ENCODE measurements at regions not wholly inside any gene's neighbourhood (a gene's known extent, or its start where the extent isn't known, plus 50 kb on each side); places are given as distances from the start of the nearest gene placed in this dataset.

- Histone ChIP-seq H3K27ac (ENCODE audit: low read depth in 1 of 2, low read length in 2 of 2) (no peak overlapping the region), H3K36me3 (ENCODE audit: control insufficient read depth in 4 of 4, insufficient read depth in 3 of 4, low read depth in 1 of 4, low read length in 3 of 4) (no peaks in the 10 kb centered on the region), H3K4me1 (ENCODE audit: control insufficient read depth in 4 of 4, insufficient read depth in 4 of 4, low read length in 3 of 4) (peaks cover 0 to 1% (median 0%) of the 10 kb centered on the region in 4 donors), H3K9ac (ENCODE audit: low read depth in 1 of 2, low read length in 2 of 2) (no peak overlapping the region), H3K27me3 (ENCODE audit: control insufficient read depth in 4 of 4, insufficient read depth in 4 of 4, low read length in 3 of 4) (peaks cover 0 to 3% (median 0%) of the 10 kb centered on the region in 4 donors), H3K4me3 (ENCODE audit: low read depth in 1 of 3, low read length in 3 of 3) (no peak overlapping the region), H3K9me3 (ENCODE audit: control insufficient read depth in 4 of 4, low read length in 3 of 4) (no peaks in the 10 kb centered on the region)
- TF ChIP-seq, protein P1, sequence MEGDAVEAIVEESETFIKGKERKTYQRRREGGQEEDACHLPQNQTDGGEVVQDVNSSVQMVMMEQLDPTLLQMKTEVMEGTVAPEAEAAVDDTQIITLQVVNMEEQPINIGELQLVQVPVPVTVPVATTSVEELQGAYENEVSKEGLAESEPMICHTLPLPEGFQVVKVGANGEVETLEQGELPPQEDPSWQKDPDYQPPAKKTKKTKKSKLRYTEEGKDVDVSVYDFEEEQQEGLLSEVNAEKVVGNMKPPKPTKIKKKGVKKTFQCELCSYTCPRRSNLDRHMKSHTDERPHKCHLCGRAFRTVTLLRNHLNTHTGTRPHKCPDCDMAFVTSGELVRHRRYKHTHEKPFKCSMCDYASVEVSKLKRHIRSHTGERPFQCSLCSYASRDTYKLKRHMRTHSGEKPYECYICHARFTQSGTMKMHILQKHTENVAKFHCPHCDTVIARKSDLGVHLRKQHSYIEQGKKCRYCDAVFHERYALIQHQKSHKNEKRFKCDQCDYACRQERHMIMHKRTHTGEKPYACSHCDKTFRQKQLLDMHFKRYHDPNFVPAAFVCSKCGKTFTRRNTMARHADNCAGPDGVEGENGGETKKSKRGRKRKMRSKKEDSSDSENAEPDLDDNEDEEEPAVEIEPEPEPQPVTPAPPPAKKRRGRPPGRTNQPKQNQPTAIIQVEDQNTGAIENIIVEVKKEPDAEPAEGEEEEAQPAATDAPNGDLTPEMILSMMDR (IDR thresholded peaks at IDR 0.05; ENCODE audit: low read depth, low read length, missing input control), result no peak
- TF ChIP-seq GABPA (IDR thresholded peaks at IDR 0.05 in 1 of 2, conservative IDR thresholded peaks at IDR 0.05 in 1 of 2) (no peak), SP1 (IDR thresholded peaks at IDR 0.05) (peak; percentile 12), EGR1 (IDR thresholded peaks at IDR 0.05; ENCODE audit: low read depth in 2 of 2) (no peak), HNF4G (IDR thresholded peaks at IDR 0.05) (no peak), RAD21 (IDR thresholded peaks at IDR 0.05) (no peak), RXRA (IDR thresholded peaks at IDR 0.05) (peak in 1 of 2 donors; percentile 4), TAF1 (conservative IDR thresholded peaks at IDR 0.05) (no peak), FOXA1 (IDR thresholded peaks at IDR 0.05) (no peak), NR2F2 (IDR thresholded peaks at IDR 0.05) (peak; percentile 68), YY1 (IDR thresholded peaks at IDR 0.05) (no peak), HNF4A (conservative IDR thresholded peaks at IDR 0.05) (no peak), FOXA2 (IDR thresholded peaks at IDR 0.05) (no peak), JUND (IDR thresholded peaks at IDR 0.05) (no peak)
- TF ChIP-seq, protein P2, sequence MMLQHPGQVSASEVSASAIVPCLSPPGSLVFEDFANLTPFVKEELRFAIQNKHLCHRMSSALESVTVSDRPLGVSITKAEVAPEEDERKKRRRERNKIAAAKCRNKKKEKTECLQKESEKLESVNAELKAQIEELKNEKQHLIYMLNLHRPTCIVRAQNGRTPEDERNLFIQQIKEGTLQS (IDR thresholded peaks at IDR 0.05), result no peak
- TF ChIP-seq, protein P3, sequence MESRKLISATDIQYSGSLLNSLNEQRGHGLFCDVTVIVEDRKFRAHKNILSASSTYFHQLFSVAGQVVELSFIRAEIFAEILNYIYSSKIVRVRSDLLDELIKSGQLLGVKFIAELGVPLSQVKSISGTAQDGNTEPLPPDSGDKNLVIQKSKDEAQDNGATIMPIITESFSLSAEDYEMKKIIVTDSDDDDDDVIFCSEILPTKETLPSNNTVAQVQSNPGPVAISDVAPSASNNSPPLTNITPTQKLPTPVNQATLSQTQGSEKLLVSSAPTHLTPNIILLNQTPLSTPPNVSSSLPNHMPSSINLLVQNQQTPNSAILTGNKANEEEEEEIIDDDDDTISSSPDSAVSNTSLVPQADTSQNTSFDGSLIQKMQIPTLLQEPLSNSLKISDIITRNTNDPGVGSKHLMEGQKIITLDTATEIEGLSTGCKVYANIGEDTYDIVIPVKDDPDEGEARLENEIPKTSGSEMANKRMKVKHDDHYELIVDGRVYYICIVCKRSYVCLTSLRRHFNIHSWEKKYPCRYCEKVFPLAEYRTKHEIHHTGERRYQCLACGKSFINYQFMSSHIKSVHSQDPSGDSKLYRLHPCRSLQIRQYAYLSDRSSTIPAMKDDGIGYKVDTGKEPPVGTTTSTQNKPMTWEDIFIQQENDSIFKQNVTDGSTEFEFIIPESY (IDR thresholded peaks at IDR 0.05), result no peak
- TF ChIP-seq, protein P4, sequence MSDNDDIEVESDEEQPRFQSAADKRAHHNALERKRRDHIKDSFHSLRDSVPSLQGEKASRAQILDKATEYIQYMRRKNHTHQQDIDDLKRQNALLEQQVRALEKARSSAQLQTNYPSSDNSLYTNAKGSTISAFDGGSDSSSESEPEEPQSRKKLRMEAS (IDR thresholded peaks at IDR 0.05), result no peak
- TF ChIP-seq, protein P5, sequence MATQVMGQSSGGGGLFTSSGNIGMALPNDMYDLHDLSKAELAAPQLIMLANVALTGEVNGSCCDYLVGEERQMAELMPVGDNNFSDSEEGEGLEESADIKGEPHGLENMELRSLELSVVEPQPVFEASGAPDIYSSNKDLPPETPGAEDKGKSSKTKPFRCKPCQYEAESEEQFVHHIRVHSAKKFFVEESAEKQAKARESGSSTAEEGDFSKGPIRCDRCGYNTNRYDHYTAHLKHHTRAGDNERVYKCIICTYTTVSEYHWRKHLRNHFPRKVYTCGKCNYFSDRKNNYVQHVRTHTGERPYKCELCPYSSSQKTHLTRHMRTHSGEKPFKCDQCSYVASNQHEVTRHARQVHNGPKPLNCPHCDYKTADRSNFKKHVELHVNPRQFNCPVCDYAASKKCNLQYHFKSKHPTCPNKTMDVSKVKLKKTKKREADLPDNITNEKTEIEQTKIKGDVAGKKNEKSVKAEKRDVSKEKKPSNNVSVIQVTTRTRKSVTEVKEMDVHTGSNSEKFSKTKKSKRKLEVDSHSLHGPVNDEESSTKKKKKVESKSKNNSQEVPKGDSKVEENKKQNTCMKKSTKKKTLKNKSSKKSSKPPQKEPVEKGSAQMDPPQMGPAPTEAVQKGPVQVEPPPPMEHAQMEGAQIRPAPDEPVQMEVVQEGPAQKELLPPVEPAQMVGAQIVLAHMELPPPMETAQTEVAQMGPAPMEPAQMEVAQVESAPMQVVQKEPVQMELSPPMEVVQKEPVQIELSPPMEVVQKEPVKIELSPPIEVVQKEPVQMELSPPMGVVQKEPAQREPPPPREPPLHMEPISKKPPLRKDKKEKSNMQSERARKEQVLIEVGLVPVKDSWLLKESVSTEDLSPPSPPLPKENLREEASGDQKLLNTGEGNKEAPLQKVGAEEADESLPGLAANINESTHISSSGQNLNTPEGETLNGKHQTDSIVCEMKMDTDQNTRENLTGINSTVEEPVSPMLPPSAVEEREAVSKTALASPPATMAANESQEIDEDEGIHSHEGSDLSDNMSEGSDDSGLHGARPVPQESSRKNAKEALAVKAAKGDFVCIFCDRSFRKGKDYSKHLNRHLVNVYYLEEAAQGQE (IDR thresholded peaks at IDR 0.05), result peak; percentile 79
- WGBS, result 41% methylated on average over 10 of the region's 10 CpGs
- no peak for DNase-seq (ENCODE audit: low spot score)
Observed at GRCh38 chr13:34347784-34348573, 530.0 kb downstream of the RFC3 start.

Measured in liver (tissue), 8 donors.